ENCODE measurements at regions not wholly inside any gene's neighbourhood (a gene's known extent, or its start where the extent isn't known, plus 50 kb on each side); places are given as distances from the start of the nearest gene placed in this dataset.

- TF ChIP-seq EZH2 (optimal IDR thresholded peaks at IDR 0.05; ENCODE audit: low read depth, low read length) (no peak), CTCF (IDR thresholded peaks at IDR 0.05; ENCODE audit: low read length) (no peak), EZH2phosphoT487 (IDR thresholded peaks at IDR 0.05; ENCODE audit: low read length) (no peak)
Measured at GRCh38 chr1:8191474-8191873, 126.4 kb upstream of the SLC45A1 start.
